Panc1 (cell line): ENCODE measurements at regions not wholly inside any gene's neighbourhood (a gene's known extent, or its start where the extent isn't known, plus 50 kb on each side); places are given as distances from the start of the nearest gene placed in this dataset.

Source experiments
- CTCF ChIP-seq: fragments of 450-650 bp; IDR thresholded peaks from 2 replicates; pipeline ENCODE4 v1.5.1; 2017; ENCODE audit warnings: mild to moderate bottlenecking
- POLR2AphosphoS5 ChIP-seq: IDR thresholded peaks from 2 replicates; pipeline ENCODE4 v1.6.1; 2012; ENCODE audit warnings: mild to moderate bottlenecking, low read depth, low read length, moderate library complexity
- REST ChIP-seq, 2 experiments: IDR thresholded peaks; 2 replicates each; pipeline ENCODE4 v1.6.1; 2011 to 2012; ENCODE audit warnings: low read depth in 2 of 2, control low read depth in 1 of 2, low read length in 1 of 2, mild to moderate bottlenecking in 1 of 2, moderate library complexity in 1 of 2; ENCODE audit not compliant: insufficient read depth in 1 of 2
- SIN3A ChIP-seq: IDR thresholded peaks from 2 replicates; pipeline ENCODE4 v1.6.1; 2012; ENCODE audit warnings: low read depth, mild to moderate bottlenecking, low read length, moderate library complexity, borderline replicate concordance; ENCODE audit not compliant: insufficient read depth

- TF ChIP-seq CTCF (no peak), POLR2AphosphoS5 (no peak), SIN3A (no peak), REST (IDR thresholded peaks at IDR 0.05; ENCODE audit: insufficient read depth in 1 of 2, low read depth in 2 of 2, low read length in 1 of 2) (no peak)
Measured at GRCh38 chr7:106357675-106358074, 72.9 kb upstream of the NAMPT start.
